CD14-positive monocyte (primary cell): ENCODE measurements at regions not wholly inside any gene's neighbourhood (a gene's known extent, or its start where the extent isn't known, plus 50 kb on each side); places are given as distances from the start of the nearest gene placed in this dataset.

Experiments used
- DNase-seq, 3 donors: peaks; one replicate each; pipeline ENCODE4 v3.0.0-alpha.2; 2011 to 2022
- H2AFZ ChIP-seq: 2 replicates; pipeline ENCODE4 v1.6.0; 2012; ENCODE audit warnings: mild to moderate bottlenecking, low read depth, low read length, inconsistent platforms; ENCODE audit not compliant: insufficient read depth, poor library complexity, severe bottlenecking
- H3K27ac ChIP-seq, 2 donors: 1 replicate in 1 of 2; 2 replicates in 1 of 2; pipeline ENCODE4 v1.5.1; 2012 to 2013; ENCODE audit warnings: low read length in 2 of 2, control low read depth in 1 of 2, inconsistent platforms in 1 of 2, low read depth in 1 of 2, mild to moderate bottlenecking in 1 of 2
- H3K27me3 ChIP-seq, 2 donors: one replicate each; pipeline versions ENCODE4 v1.6.0 to v1.6.1; 2011 to 2013; ENCODE audit warnings: low read length in 2 of 2; ENCODE audit not compliant: control insufficient read depth in 2 of 2, insufficient read depth in 2 of 2
- H3K36me3 ChIP-seq, 2 donors: replicated peaks in 1 of 2; 1 replicate in 1 of 2; 2 replicates in 1 of 2; pipeline versions ENCODE4 v1.5.1 to v1.6.1; 2012 to 2013; ENCODE audit warnings: low read length in 2 of 2, control low read depth in 1 of 2, inconsistent platforms in 1 of 2, mild to moderate bottlenecking in 1 of 2; ENCODE audit not compliant: insufficient read depth in 2 of 2, control insufficient read depth in 1 of 2
- H3K4me1 ChIP-seq, 2 donors: 1 replicate in 1 of 2; 2 replicates in 1 of 2; pipeline versions ENCODE4 v1.5.1 to v1.6.1; 2012 to 2013; ENCODE audit warnings: low read length in 2 of 2, control low read depth in 1 of 2, inconsistent platforms in 1 of 2, mild to moderate bottlenecking in 1 of 2, moderate library complexity in 1 of 2; ENCODE audit not compliant: insufficient read depth in 2 of 2, control insufficient read depth in 1 of 2
- H3K4me2 ChIP-seq: replicated peaks from 2 replicates; pipeline ENCODE3; 2012; ENCODE audit warnings: low read length, moderate library complexity, mild to moderate bottlenecking; ENCODE audit not compliant: poor library complexity, severe bottlenecking; ENCODE audit errors: extremely low read depth
- H3K4me3 ChIP-seq, 3 experiments: fragments of 200-600 bp in 1 of 3; sonication (generic) in 1 of 3; replicated peaks in 1 of 3; 1 replicate in 2 of 3; 2 replicates in 1 of 3; pipeline ENCODE4 v1.5.1; 2011 to 2013; ENCODE audit warnings: low read length in 3 of 3, mild to moderate bottlenecking in 3 of 3, control low read depth in 2 of 3, low read depth in 2 of 3, inconsistent platforms in 1 of 3, moderate library complexity in 1 of 3
- H3K79me2 ChIP-seq: 2 replicates; pipeline ENCODE4 v1.6.0; 2012; ENCODE audit warnings: mild to moderate bottlenecking, control low read depth, inconsistent platforms, low read length, moderate library complexity; ENCODE audit not compliant: insufficient read depth
- H3K9ac ChIP-seq: 2 replicates; pipeline ENCODE4 v1.6.0; 2017; ENCODE audit warnings: low read length, mild to moderate bottlenecking; ENCODE audit not compliant: insufficient read depth, poor library complexity, severe bottlenecking
- H3K9me3 ChIP-seq, 2 donors: replicated peaks in 1 of 2; 1 replicate in 1 of 2; 2 replicates in 1 of 2; pipeline versions ENCODE4 v1.5.1 to v1.6.1; 2012 to 2013; ENCODE audit warnings: low read length in 2 of 2, control low read depth in 1 of 2; ENCODE audit not compliant: control insufficient read depth in 1 of 2, insufficient read depth in 1 of 2
- H4K20me1 ChIP-seq: 2 replicates; pipeline ENCODE4 v1.6.0; 2012; ENCODE audit warnings: mild to moderate bottlenecking, low read length, control low read depth, moderate library complexity; ENCODE audit not compliant: insufficient read depth
- H3K27ac Mint-ChIP-seq, 7 donors: one replicate each; pipeline ENCODE4 v1.8.0; 2020; ENCODE audit warnings: mild to moderate bottlenecking in 7 of 7, mixed read lengths in 7 of 7, moderate library complexity in 6 of 7, inconsistent platforms in 2 of 7
- H3K27me3 Mint-ChIP-seq, 3 donors: one replicate each; pipeline ENCODE4 v1.8.0; 2021 to 2022; ENCODE audit warnings: low read depth in 3 of 3, mild to moderate bottlenecking in 3 of 3, mixed read lengths in 3 of 3, moderate library complexity in 3 of 3, inconsistent platforms in 1 of 3
- H3K36me3 Mint-ChIP-seq, 2 donors: one replicate each; pipeline ENCODE4 v1.8.0; 2020; ENCODE audit warnings: mixed read lengths in 2 of 2, inconsistent platforms in 1 of 2, mild to moderate bottlenecking in 1 of 2
- H3K4me1 Mint-ChIP-seq: one replicate; pipeline ENCODE4 v1.8.0; 2020; ENCODE audit warnings: mild to moderate bottlenecking, mixed read lengths
- H3K4me3 Mint-ChIP-seq, 2 donors: one replicate each; pipeline ENCODE4 v1.8.0; 2020; ENCODE audit warnings: mild to moderate bottlenecking in 2 of 2, mixed read lengths in 2 of 2, moderate library complexity in 1 of 2
- H3K9me3 Mint-ChIP-seq, 7 donors: one replicate each; pipeline ENCODE4 v1.8.0; 2020 to 2022; ENCODE audit warnings: mixed read lengths in 7 of 7, mild to moderate bottlenecking in 6 of 7, moderate library complexity in 6 of 7, inconsistent platforms in 2 of 7
- CTCF ChIP-seq: fragments of 200-600 bp; IDR thresholded peaks from one replicate; pipeline ENCODE4 v1.8.0; 2022; ENCODE audit warnings: antibody characterized with exemption, mild to moderate bottlenecking
- WGBS: methylation state at CpG from one replicate; pipeline ENCODE4 v1.1.5; 2013; ENCODE audit warnings: missing lambda C conversion rate; ENCODE audit not compliant: insufficient coverage; 5-methylcytosine and 5-hydroxymethylcytosine counted together
- intact Hi-C, 2 donors: fragments of 100-400 bp; cut with micrococcal nuclease; formaldehyde crosslinking; loops; one replicate each; pipeline versions ENCODE4 v1.15.0 to v1.15.1; 2023

DNA sequence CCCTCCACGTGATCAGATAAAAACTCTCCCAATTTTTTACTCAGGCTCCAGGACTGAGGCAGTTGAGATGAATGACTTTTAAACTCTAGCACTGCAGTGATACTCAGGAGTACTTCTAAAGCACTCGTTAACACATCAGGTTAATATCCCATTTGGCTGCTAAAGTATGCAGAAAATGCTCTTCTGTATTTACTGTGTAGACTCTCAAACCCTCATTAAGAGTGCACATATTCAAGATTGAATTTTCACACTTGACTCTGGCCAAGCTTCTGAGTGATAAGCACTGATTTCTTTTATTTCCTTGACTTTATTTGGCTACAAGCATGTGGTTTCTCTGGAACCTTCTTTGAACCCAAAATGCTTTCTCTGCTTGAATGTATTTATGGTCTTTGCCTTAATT, 392.3 kb upstream of the NECTIN3 start:
- H3K27ac ChIP-seq, result no peak overlapping the region
- H4K20me1 ChIP-seq, result no peaks in the 10 kb centered on the region
- H3K4me1 ChIP-seq, result no peaks in the 10 kb centered on the region
- whole genome bisulfite sequencing, result no CpG with 5 or more reads among the region's 2 CpGs
- Mint-ChIP-seq H3K4me1 (no peaks in the 10 kb centered on the region), H3K27ac (no peak overlapping the region), H3K9me3 (peaks cover 3 to 10% (median 6%) of the 10 kb centered on the region in 7 donors), H3K27me3 (no peaks in the 10 kb centered on the region), H3K4me3 (no peak overlapping the region), H3K36me3 (no peaks in the 10 kb centered on the region)
- H3K9ac ChIP-seq, result no peak overlapping the region
- no peaks in the 10 kb centered on the region for H3K36me3 ChIP-seq
- H3K4me2 ChIP-seq, result no peak overlapping the region
- H3K4me3 ChIP-seq, result no peak overlapping the region
- TF ChIP-seq CTCF, result no peak
- H3K27me3 ChIP-seq, result no peaks in the 10 kb centered on the region
- DNase-seq, result no peak
- peaks cover 0 to 5% of the 10 kb centered on the region in 2 donors for H3K9me3 ChIP-seq
- H3K79me2 ChIP-seq, result no peaks in the 10 kb centered on the region
- intact Hi-C loops, result no loop called here
- H2AFZ ChIP-seq, result no peak overlapping the region

DNA sequence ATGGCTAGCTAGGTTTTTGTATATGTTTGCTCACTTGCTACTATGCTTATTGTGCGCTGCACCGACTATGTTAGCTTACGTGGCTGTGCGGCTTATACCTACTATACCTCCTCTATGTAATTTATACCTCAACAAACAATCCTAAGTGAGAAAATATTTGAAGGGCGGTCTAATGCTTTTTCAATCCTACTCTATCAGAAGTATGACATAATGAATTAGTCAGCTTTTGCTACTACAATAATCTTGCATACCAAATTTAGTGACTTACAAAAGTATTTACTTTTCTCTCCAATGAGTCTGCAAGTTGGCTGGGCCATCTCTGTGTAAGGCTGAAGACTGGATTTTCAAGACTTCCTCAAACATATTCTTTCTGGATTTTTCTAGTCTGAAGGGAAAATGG, 391.2 kb upstream of the NECTIN3 start:
- Mint-ChIP-seq H3K36me3 (no peaks in the 10 kb centered on the region), H3K4me3 (no peak overlapping the region), H3K4me1 (no peaks in the 10 kb centered on the region), H3K9me3 (peaks cover 0 to 6% (median 2%) of the 10 kb centered on the region in 7 donors), H3K27ac (no peak overlapping the region), H3K27me3 (no peaks in the 10 kb centered on the region)
- Histone ChIP-seq H4K20me1 (no peaks in the 10 kb centered on the region), H3K36me3 (no peaks in the 10 kb centered on the region), H3K27ac (no peak overlapping the region), H3K9ac (no peak overlapping the region), H2AFZ (no peak overlapping the region), H3K79me2 (no peaks in the 10 kb centered on the region), H3K4me3 (no peak overlapping the region), H3K4me2 (no peak overlapping the region), H3K27me3 (no peaks in the 10 kb centered on the region), H3K4me1 (no peaks in the 10 kb centered on the region), H3K9me3 (peaks cover 0 to 5% of the 10 kb centered on the region in 2 donors)
- DNase-seq, result no peak
- no CpG with 5 or more reads among the region's 5 CpGs for WGBS
- no peak for TF ChIP-seq CTCF
- intact Hi-C loops, result no loop called here
